Limb (tissue), 2 donors: ENCODE measurements at regions not wholly inside any gene's neighbourhood (a gene's known extent, or its start where the extent isn't known, plus 50 kb on each side); places are given as distances from the start of the nearest gene placed in this dataset.

ENCODE experiments used
- DNase-seq, 2 donors: peaks; one replicate each; pipeline ENCODE4 v3.0.0-alpha.2; 2016; ENCODE audit errors: extremely low spot score in 2 of 2

- no peak for DNase-seq
Observed at GRCh38 chr14:53808042-53808441, 148.6 kb downstream of the BMP4 start.

- DNase-seq = peak in 1 of 2 donors; percentile 68
Observed at GRCh38 chr14:53807542-53807941, 149.1 kb downstream of the BMP4 start.

GRCh38 chr14:53807108-53807507 is 149.5 kb downstream of the BMP4 start:
- no peak for DNase-seq

GRCh38 chr14:53796734-53797133 is 159.9 kb downstream of the BMP4 start:
- DNase-seq = no peak

- DNase-seq = no peak
Observed at GRCh38 chr14:53793790-53794505, 162.7 kb downstream of the BMP4 start.

GRCh38 chr14:53792909-53793308 is 163.7 kb downstream of the BMP4 start:
- DNase-seq = no peak

GRCh38 chr14:53790731-53791500 is 165.7 kb downstream of the BMP4 start:
- no peak for DNase-seq

- DNase-seq = no peak
Observed at GRCh38 chr14:53788566-53788965, 168.1 kb downstream of the BMP4 start.

- DNase-seq = no peak
Observed at GRCh38 chr14:53786045-53786444, 170.6 kb downstream of the BMP4 start.

- no peak for DNase-seq
Observed at GRCh38 chr14:53784688-53785087, 171.9 kb downstream of the BMP4 start.

GRCh38 chr14:53783256-53783655 is 173.4 kb downstream of the BMP4 start:
- no peak for DNase-seq

GRCh38 chr14:53780051-53780555 is 176.5 kb downstream of the BMP4 start:
- no peak for DNase-seq

- no peak for DNase-seq
Observed at GRCh38 chr14:53779301-53779700, 177.3 kb downstream of the BMP4 start.

GRCh38 chr14:53778263-53778662 is 178.4 kb downstream of the BMP4 start:
- DNase-seq = no peak

GRCh38 chr14:53772936-53773335 is 183.7 kb downstream of the BMP4 start:
- DNase-seq = no peak

GRCh38 chr14:53767566-53767965 is 189.1 kb downstream of the BMP4 start:
- DNase-seq = no peak

- no peak for DNase-seq
Observed at GRCh38 chr14:53766601-53767000, 190.0 kb downstream of the BMP4 start.

- no peak for DNase-seq
Observed at GRCh38 chr14:53766106-53766505, 190.5 kb downstream of the BMP4 start.

GRCh38 chr14:53764846-53765245 is 191.8 kb downstream of the BMP4 start:
- DNase-seq = no peak

- no peak for DNase-seq
Observed at GRCh38 chr14:53758141-53758540, 198.5 kb downstream of the BMP4 start.

GRCh38 chr14:53757732-53758131 is 198.9 kb downstream of the BMP4 start:
- DNase-seq = no peak

GRCh38 chr14:53751650-53752049 is 205.0 kb downstream of the BMP4 start:
- no peak for DNase-seq

- DNase-seq = no peak
Observed at GRCh38 chr14:53748691-53749090, 207.9 kb downstream of the BMP4 start.
